CD8-positive, alpha-beta memory T cell (primary cell): ENCODE measurements at regions not wholly inside any gene's neighbourhood (a gene's known extent, or its start where the extent isn't known, plus 50 kb on each side); places are given as distances from the start of the nearest gene placed in this dataset.

Experiments
- CTCF ChIA-PET: fragments of 350-600 bp; sonication (Branson Sonifier 250); formaldehyde crosslinking; loops from one replicate; lab custom pipeline; 2021; ENCODE audit warnings: antibody characterized with exemption; lab: Charles Lee
- POLR2A ChIA-PET: fragments of 350-600 bp; sonication (Branson Sonifier 250); formaldehyde crosslinking; loops from one replicate; lab custom pipeline; 2021; ENCODE audit warnings: antibody characterized with exemption; lab: Charles Lee
- DNase-seq, 5 donors: peaks; one replicate each; pipeline versions ENCODE4 v3.0.0 to v3.0.0-alpha.2; 2020 to 2022; ENCODE audit warnings: mixed read lengths in 1 of 5
- H3K27ac ChIP-seq: one replicate; pipeline ENCODE4 v1.7.0; 2013; ENCODE audit warnings: low read depth, mild to moderate bottlenecking, low read length, moderate library complexity
- H3K27me3 ChIP-seq: 2 replicates; pipeline ENCODE4 v1.7.0; 2013; ENCODE audit warnings: low read length, mild to moderate bottlenecking; ENCODE audit not compliant: insufficient read depth, poor library complexity, severe bottlenecking
- H3K36me3 ChIP-seq: 2 replicates; pipeline ENCODE4 v1.7.0; 2013; ENCODE audit warnings: mild to moderate bottlenecking, low read length, moderate library complexity; ENCODE audit not compliant: insufficient read depth
- H3K4me1 ChIP-seq: 2 replicates; pipeline ENCODE4 v1.7.0; 2013; ENCODE audit warnings: mild to moderate bottlenecking, low read length, moderate library complexity; ENCODE audit not compliant: insufficient read depth
- H3K4me3 ChIP-seq: 2 replicates; pipeline ENCODE4 v1.7.0; 2013; ENCODE audit warnings: mild to moderate bottlenecking, low read length
- H3K9me3 ChIP-seq: 2 replicates; pipeline ENCODE4 v1.7.0; 2013; ENCODE audit warnings: mild to moderate bottlenecking, low read length
- H3K27ac Mint-ChIP-seq, 8 donors: one replicate each; pipeline ENCODE4 v1.8.0; 2020 to 2021; ENCODE audit warnings: mixed read lengths in 8 of 8, mild to moderate bottlenecking in 6 of 8, inconsistent platforms in 3 of 8, moderate library complexity in 3 of 8
- H3K27me3 Mint-ChIP-seq, 2 donors: one replicate each; pipeline ENCODE4 v1.8.0; 2020 to 2021; ENCODE audit warnings: mixed read lengths in 2 of 2, mild to moderate bottlenecking in 1 of 2, moderate library complexity in 1 of 2
- H3K36me3 Mint-ChIP-seq, 3 donors: one replicate each; pipeline ENCODE4 v1.8.0; 2020 to 2021; ENCODE audit warnings: mixed read lengths in 3 of 3, inconsistent platforms in 1 of 3, mild to moderate bottlenecking in 1 of 3
- H3K4me1 Mint-ChIP-seq, 3 donors: one replicate each; pipeline ENCODE4 v1.8.0; 2020 to 2021; ENCODE audit warnings: mixed read lengths in 3 of 3, inconsistent platforms in 1 of 3, mild to moderate bottlenecking in 1 of 3
- H3K4me3 Mint-ChIP-seq, 7 donors: one replicate each; pipeline ENCODE4 v1.8.0; 2020 to 2021; ENCODE audit warnings: mixed read lengths in 7 of 7, mild to moderate bottlenecking in 6 of 7, moderate library complexity in 4 of 7, inconsistent platforms in 2 of 7
- H3K9me3 Mint-ChIP-seq, 5 donors: one replicate each; pipeline ENCODE4 v1.8.0; 2020 to 2022; ENCODE audit warnings: mixed read lengths in 5 of 5, mild to moderate bottlenecking in 3 of 5, moderate library complexity in 2 of 5, inconsistent platforms in 1 of 5

DNA sequence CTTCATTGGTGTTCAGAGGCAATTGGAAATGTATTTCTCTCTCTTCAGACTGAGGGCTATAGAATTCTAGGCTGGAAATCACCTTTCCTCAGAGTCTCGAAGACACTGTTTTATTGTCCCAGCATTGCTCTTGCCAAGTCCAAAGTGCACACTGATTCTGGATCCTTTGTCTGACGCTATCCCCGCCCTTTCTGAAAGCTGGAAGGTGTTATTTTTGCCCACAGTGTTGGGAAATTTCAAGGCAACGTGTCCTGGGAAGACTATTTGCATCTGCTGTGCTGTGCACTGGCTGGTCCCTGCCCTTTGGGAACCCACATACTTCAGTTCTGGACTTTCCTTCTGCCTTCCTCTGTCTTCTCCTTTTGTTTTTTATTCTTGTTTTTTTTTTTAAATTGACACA is 190.8 kb downstream of the SH3BP4 start:
- ChIA-PET POLR2A (no interaction called here), CTCF (no interaction called here)
- no peak overlapping the region for H3K27ac Mint-ChIP-seq
- Histone ChIP-seq H3K27me3 (no peaks in the 10 kb centered on the region), H3K9me3 (no peaks in the 10 kb centered on the region), H3K27ac (no peak overlapping the region), H3K4me1 (no peaks in the 10 kb centered on the region), H3K4me3 (no peak overlapping the region), H3K36me3 (no peaks in the 10 kb centered on the region)
- no peak overlapping the region for H3K4me3 Mint-ChIP-seq
- H3K4me1 Mint-ChIP-seq, result no peaks in the 10 kb centered on the region
- DNase-seq, result no peak
- H3K36me3 Mint-ChIP-seq, result no peaks in the 10 kb centered on the region
- H3K27me3 Mint-ChIP-seq, result peaks cover 13 to 22% of the 10 kb centered on the region in 2 donors
- H3K9me3 Mint-ChIP-seq, result peaks cover 0 to 3% (median 0%) of the 10 kb centered on the region in 5 donors

DNA sequence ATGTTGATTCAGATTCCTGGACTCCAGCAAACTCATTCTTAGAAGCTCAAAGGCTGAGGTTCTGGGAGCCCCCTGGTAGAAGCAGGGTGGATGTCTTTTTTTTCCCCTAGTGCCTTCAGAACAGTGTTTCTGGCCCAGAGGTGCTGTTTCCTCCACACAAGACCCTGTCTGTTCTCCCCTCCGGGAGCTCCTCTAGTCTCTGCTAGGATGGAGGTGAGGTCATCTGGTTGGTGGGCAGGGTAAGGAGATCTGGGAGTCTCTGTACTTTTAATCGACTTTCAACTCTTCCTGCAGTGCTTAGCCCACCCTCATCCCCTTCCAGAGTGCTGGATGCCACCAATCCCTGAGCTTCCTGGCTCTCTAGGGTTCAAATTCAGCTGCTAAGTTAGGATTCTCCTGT is 192.0 kb downstream of the SH3BP4 start:
- no peaks in the 10 kb centered on the region for H3K36me3 ChIP-seq
- no peak for DNase-seq
- no peaks in the 10 kb centered on the region for H3K9me3 ChIP-seq
- H3K27me3 ChIP-seq, result no peaks in the 10 kb centered on the region
- H3K4me3 ChIP-seq, result no peak overlapping the region
- no peaks in the 10 kb centered on the region for H3K36me3 Mint-ChIP-seq
- H3K27ac ChIP-seq, result no peak overlapping the region
- H3K4me3 Mint-ChIP-seq, result no peak overlapping the region
- H3K4me1 Mint-ChIP-seq, result no peaks in the 10 kb centered on the region
- H3K27ac Mint-ChIP-seq, result peak overlapping the region in 1 of 8 donors; percentile 34
- H3K27me3 Mint-ChIP-seq, result peaks cover 11 to 24% of the 10 kb centered on the region in 2 donors
- H3K9me3 Mint-ChIP-seq, result peaks cover 0 to 1% (median 0%) of the 10 kb centered on the region in 5 donors
- POLR2A ChIA-PET, result no interaction called here
- CTCF ChIA-PET, result no interaction called here
- H3K4me1 ChIP-seq, result no peaks in the 10 kb centered on the region

DNA sequence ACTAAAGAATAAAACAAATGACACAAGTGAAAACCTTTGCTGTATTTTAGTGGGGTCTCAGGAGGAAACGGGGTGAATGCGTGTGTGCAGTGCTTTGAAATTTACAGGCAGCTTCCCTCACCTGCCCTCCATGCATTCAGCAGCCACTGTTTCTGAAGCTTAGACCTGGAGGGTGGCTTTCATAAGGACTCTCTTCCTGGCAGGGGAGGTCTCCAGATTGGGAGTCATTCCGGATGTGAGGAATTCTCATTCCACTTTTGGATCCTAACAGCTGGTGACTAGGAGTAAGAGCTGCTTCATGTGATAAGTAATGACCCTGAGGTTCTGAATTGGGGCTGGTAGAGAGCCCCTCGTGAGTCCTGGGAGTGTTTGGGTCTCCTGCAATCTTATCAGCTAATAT is 192.5 kb downstream of the SH3BP4 start:
- Mint-ChIP-seq H3K9me3 (peaks cover 0 to 1% (median 0%) of the 10 kb centered on the region in 5 donors), H3K4me1 (no peaks in the 10 kb centered on the region), H3K36me3 (no peaks in the 10 kb centered on the region), H3K27ac (no peak overlapping the region), H3K4me3 (no peak overlapping the region), H3K27me3 (peaks cover 11 to 24% of the 10 kb centered on the region in 2 donors)
- Histone ChIP-seq H3K27ac (no peak overlapping the region), H3K4me3 (no peak overlapping the region), H3K4me1 (no peaks in the 10 kb centered on the region), H3K27me3 (no peaks in the 10 kb centered on the region), H3K36me3 (no peaks in the 10 kb centered on the region), H3K9me3 (no peaks in the 10 kb centered on the region)
- CTCF ChIA-PET, result no interaction called here
- POLR2A ChIA-PET, result no interaction called here
- DNase-seq, result no peak

DNA sequence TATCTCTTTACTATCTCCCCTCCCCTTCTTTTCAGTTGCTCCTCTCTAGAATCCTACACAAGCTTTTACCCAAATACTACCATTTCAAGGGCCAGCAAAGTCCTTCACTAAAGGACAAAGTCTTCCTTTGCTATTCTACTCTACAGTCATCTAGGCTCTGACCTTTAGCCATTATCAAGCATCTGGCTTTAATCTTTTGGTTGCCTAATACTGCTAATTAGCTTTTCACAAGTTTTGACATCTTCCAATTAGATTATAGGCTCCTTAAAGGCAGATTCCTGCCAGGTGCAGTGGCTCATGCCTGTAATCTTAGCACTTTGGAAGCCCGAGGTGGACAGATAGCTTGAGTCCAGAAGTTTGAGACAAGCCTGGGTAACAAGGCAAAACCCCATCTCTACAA is 194.4 kb downstream of the SH3BP4 start:
- ChIA-PET POLR2A (no interaction called here), CTCF (no interaction called here)
- no peak overlapping the region for H3K27ac Mint-ChIP-seq
- no peak overlapping the region for H3K4me3 Mint-ChIP-seq
- no peak overlapping the region for H3K4me3 ChIP-seq
- DNase-seq, result no peak
- H3K27ac ChIP-seq, result no peak overlapping the region
- H3K4me1 Mint-ChIP-seq, result no peaks in the 10 kb centered on the region
- H3K27me3 Mint-ChIP-seq, result peaks cover 9 to 27% of the 10 kb centered on the region in 2 donors
- no peaks in the 10 kb centered on the region for H3K9me3 ChIP-seq
- no peaks in the 10 kb centered on the region for H3K9me3 Mint-ChIP-seq
- no peaks in the 10 kb centered on the region for H3K27me3 ChIP-seq
- no peaks in the 10 kb centered on the region for H3K4me1 ChIP-seq
- H3K36me3 Mint-ChIP-seq, result no peaks in the 10 kb centered on the region
- H3K36me3 ChIP-seq, result no peaks in the 10 kb centered on the region

DNA sequence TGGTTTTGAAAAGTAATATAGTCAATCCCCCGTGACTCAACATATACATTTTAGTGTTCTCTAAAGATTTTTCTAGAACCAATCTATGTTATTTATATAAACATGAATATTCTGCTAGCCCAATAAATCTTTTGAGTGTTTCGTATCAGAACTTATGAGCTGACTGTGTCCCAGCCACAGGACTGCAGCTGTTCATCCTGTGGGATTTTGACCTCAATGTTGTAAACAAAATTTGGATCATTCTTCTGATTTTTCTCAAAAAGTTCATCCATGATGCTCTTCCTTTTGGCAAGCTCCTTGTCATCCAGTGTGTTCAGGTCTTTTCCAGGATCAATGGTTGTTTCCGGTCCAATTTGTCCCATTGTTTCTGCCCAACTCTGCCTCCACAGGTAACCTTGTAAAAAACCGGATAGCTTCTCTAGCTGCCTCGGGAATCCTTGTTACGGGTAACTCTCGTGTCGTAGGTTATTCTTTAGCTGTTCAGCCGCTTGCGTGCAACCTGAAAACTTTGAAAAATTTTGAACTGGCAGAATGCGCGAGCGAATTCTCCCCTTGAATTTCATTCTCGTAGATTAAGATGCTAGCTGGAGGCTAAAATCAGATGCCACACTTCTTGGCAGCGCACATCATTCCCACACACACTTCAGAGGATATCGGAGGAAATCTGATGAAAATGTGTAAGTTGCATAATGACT is 195.2 kb downstream of the SH3BP4 start:
- H3K27ac ChIP-seq, result no peak overlapping the region
- Mint-ChIP-seq H3K27ac (no peak overlapping the region), H3K27me3 (peaks cover 10 to 30% of the 10 kb centered on the region in 2 donors), H3K4me3 (no peak overlapping the region), H3K36me3 (no peaks in the 10 kb centered on the region), H3K9me3 (no peaks in the 10 kb centered on the region), H3K4me1 (no peaks in the 10 kb centered on the region)
- H3K9me3 ChIP-seq, result no peaks in the 10 kb centered on the region
- no peaks in the 10 kb centered on the region for H3K4me1 ChIP-seq
- POLR2A ChIA-PET, result no interaction called here
- no peak for DNase-seq
- CTCF ChIA-PET, result no interaction called here
- no peaks in the 10 kb centered on the region for H3K36me3 ChIP-seq
- no peaks in the 10 kb centered on the region for H3K27me3 ChIP-seq
- H3K4me3 ChIP-seq, result no peak overlapping the region

DNA sequence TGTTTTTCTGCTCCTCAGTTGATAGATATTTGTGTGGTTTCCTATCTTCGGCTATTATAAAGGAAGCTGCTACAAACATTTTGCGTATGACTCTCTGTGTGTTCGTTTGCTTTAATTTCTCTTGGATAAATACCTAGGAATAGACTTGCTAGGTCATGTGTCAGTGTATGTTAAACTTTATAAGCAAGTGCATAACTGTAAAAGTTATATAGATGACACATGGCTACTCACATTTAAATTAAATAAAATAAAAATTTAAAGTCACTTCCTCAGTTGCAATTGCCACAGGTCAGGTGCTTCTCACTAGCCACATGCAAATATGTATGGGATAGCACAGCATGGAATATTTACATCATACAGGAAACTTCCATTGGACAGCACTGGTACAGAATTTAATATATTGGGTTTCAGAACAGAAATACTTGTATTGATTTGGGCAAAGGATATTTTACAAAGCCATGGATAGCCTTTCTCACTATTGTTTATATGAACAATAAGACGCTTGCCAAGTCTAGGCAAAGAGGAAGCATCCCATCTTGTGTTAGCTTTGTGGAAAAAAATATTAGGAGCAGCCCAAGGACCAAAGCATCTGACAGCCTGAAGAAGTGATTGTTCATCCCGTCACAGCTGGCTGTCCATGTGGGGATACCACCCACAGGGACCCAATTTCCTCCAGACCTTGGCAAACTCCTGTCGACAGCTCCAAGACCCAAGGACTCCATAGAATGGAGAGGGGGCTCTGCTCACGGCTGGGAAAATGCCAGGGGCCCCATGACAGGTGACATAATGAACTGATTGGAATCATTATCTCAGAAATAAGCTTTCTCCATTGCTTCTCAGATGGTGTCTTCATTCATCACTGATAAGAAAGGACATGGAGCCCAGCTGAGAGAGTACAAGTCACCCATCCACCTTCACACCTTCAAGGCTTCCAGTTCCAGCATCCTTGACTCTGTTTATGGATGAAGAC is 196.7 kb downstream of the SH3BP4 start:
- no peaks in the 10 kb centered on the region for H3K36me3 Mint-ChIP-seq
- H3K27me3 Mint-ChIP-seq, result peaks cover 10 to 26% of the 10 kb centered on the region in 2 donors
- H3K9me3 ChIP-seq, result no peaks in the 10 kb centered on the region
- H3K27me3 ChIP-seq, result no peaks in the 10 kb centered on the region
- no peak overlapping the region for H3K4me3 ChIP-seq
- H3K27ac Mint-ChIP-seq, result no peak overlapping the region
- H3K4me1 Mint-ChIP-seq, result no peaks in the 10 kb centered on the region
- H3K27ac ChIP-seq, result no peak overlapping the region
- H3K4me3 Mint-ChIP-seq, result no peak overlapping the region
- CTCF ChIA-PET, result no interaction called here
- H3K9me3 Mint-ChIP-seq, result no peaks in the 10 kb centered on the region
- POLR2A ChIA-PET, result no interaction called here
- DNase-seq, result no peak
- no peaks in the 10 kb centered on the region for H3K4me1 ChIP-seq
- H3K36me3 ChIP-seq, result no peaks in the 10 kb centered on the region

DNA sequence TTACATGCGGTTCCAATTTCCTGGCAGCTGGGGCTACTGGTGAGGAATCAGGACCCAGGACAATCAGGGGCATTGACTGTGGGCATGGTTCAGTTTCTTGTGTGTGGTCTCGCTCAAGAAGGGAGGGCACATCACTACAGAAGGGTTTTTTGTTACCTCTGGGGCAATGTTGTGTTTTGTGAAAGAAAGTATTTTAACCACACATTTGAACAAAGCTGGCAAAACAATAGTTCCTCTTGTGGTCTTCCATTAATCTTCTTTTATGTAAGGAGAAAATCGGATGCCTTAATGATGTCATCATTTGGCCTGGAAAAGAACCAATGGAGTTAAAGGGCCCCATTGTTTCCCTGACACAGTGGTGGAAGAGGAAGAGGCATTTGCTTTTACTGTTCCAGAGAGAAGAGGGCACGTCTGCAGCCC is 197.4 kb downstream of the SH3BP4 start:
- Histone ChIP-seq H3K27me3 (no peaks in the 10 kb centered on the region), H3K4me3 (no peak overlapping the region), H3K27ac (no peak overlapping the region), H3K4me1 (no peaks in the 10 kb centered on the region), H3K9me3 (no peaks in the 10 kb centered on the region), H3K36me3 (no peaks in the 10 kb centered on the region)
- Mint-ChIP-seq H3K27ac (no peak overlapping the region), H3K36me3 (no peaks in the 10 kb centered on the region), H3K9me3 (no peaks in the 10 kb centered on the region), H3K4me1 (no peaks in the 10 kb centered on the region), H3K27me3 (peaks cover 12 to 22% of the 10 kb centered on the region in 2 donors), H3K4me3 (no peak overlapping the region)
- ChIA-PET POLR2A (no interaction called here), CTCF (no interaction called here)
- no peak for DNase-seq

DNA sequence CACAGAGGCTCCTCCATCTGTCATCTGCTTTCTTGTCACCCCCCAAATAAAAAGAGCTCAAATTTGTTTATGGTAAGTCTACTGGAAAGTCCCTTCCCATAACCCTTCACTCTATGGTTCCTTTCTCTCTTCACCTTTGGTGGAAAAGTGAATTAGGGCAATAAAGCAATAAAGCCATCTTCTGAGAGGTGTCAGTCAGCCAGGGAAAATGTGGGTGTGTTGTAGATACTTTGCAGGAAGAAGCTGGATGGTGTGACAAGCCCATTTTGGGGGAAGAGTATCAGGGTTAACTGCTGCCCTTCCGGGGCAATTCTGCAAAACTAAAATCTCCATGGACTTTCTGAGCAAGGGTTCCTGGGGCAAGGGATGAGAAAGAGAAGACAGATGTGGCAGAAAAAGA is 197.9 kb downstream of the SH3BP4 start:
- Mint-ChIP-seq H3K27me3 (peaks cover 12 to 23% of the 10 kb centered on the region in 2 donors), H3K4me3 (no peak overlapping the region), H3K9me3 (no peaks in the 10 kb centered on the region), H3K36me3 (no peaks in the 10 kb centered on the region), H3K4me1 (no peaks in the 10 kb centered on the region), H3K27ac (no peak overlapping the region)
- Histone ChIP-seq H3K27ac (no peak overlapping the region), H3K9me3 (no peaks in the 10 kb centered on the region), H3K27me3 (no peaks in the 10 kb centered on the region), H3K36me3 (no peaks in the 10 kb centered on the region), H3K4me1 (no peaks in the 10 kb centered on the region), H3K4me3 (no peak overlapping the region)
- no peak for DNase-seq
- POLR2A ChIA-PET, result no interaction called here
- CTCF ChIA-PET, result no interaction called here
